ENCODE measurements at regions not wholly inside any gene's neighbourhood (a gene's known extent, or its start where the extent isn't known, plus 50 kb on each side); places are given as distances from the start of the nearest gene placed in this dataset.
"Not testable (repeated sequence)": the region's sequence is repeated elsewhere in the genome, so short reads cannot be mapped to it uniquely, and the experiment has no call there.

DNA sequence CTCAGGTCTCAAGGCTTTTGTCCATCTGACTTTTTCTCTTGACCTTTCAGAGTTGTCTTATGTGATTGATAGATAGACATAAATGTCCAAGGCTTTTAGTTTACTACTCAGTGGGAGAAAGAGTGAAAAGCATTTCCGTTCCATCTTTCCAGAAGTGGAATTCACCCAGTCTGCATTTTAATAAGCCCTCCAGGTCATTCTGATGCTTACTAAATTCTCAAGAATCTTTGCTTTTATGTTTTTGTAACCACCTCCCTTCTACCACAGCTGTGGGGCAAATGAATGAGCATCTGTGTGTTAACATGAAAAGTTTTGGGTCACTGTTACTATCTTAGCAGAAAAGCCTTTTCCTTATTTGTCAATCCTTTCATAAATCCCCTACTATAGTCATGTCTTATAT lies 251.4 kb downstream of the LRIG3 start:
- peak overlapping the region; percentile 93 for H3K27ac Mint-ChIP-seq (ENCODE audit: unreplicated experiment)
- no peak for DNase-seq (ENCODE audit: extremely low spot score, unreplicated experiment)
- no peak for TF ChIP-seq CTCF (IDR thresholded peaks at IDR 0.05)

GRCh38 chr12:58670623-58671022 lies 249.7 kb downstream of the LRIG3 start:
- Mint-ChIP-seq H3K27ac (ENCODE audit: unreplicated experiment) (peak overlapping the region; percentile 85), H3K9me3 (ENCODE audit: unreplicated experiment) (peaks cover 12% of the 10 kb centered on the region), H3K4me1 (ENCODE audit: unreplicated experiment) (peaks cover 65% of the 10 kb centered on the region), H3K36me3 (ENCODE audit: unreplicated experiment) (peaks cover 14% of the 10 kb centered on the region), H3K4me3 (ENCODE audit: unreplicated experiment) (no peak overlapping the region), H3K27me3 (ENCODE audit: unreplicated experiment) (no peaks in the 10 kb centered on the region)
- DNase-seq (ENCODE audit: extremely low spot score, unreplicated experiment), result no peak
- TF ChIP-seq CTCF (IDR thresholded peaks at IDR 0.05), result no peak

More for the DNA sequence above, 251.4 kb downstream of the LRIG3 start:
- no peak overlapping the region for H3K4me3 Mint-ChIP-seq (ENCODE audit: unreplicated experiment)
- H3K4me1 Mint-ChIP-seq (ENCODE audit: unreplicated experiment), result peaks cover 57% of the 10 kb centered on the region
- peaks cover 12% of the 10 kb centered on the region for H3K9me3 Mint-ChIP-seq (ENCODE audit: unreplicated experiment)
- H3K27me3 Mint-ChIP-seq (ENCODE audit: unreplicated experiment), result no peaks in the 10 kb centered on the region
- H3K36me3 Mint-ChIP-seq (ENCODE audit: unreplicated experiment), result peaks cover 13% of the 10 kb centered on the region

DNA sequence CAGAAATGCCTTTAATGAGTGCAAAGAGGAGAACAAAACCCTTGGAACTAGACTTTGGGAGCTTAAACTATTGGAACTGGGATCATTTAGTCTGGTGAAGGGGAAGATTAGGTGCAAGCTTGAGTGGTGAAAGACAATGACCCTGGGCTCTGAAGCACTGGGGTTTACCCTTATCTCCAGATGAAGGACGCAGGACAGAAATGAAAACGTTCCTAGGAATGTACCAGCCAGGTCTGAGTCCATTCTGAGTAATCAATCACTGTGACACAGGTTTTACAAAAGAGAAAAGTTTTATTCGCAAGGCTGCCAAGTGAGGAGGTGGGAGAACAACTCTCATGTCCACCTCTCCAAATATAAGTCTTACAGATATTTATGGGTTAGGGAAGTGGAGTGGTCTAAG lies 249.1 kb downstream of the LRIG3 start:
- Mint-ChIP-seq H3K4me1 (ENCODE audit: unreplicated experiment) (peaks cover 66% of the 10 kb centered on the region), H3K36me3 (ENCODE audit: unreplicated experiment) (peaks cover 18% of the 10 kb centered on the region), H3K27ac (ENCODE audit: unreplicated experiment) (peak overlapping the region; percentile 85), H3K4me3 (ENCODE audit: unreplicated experiment) (no peak overlapping the region), H3K27me3 (ENCODE audit: unreplicated experiment) (no peaks in the 10 kb centered on the region), H3K9me3 (ENCODE audit: unreplicated experiment) (peaks cover 15% of the 10 kb centered on the region)
- TF ChIP-seq CTCF (IDR thresholded peaks at IDR 0.05), result no peak
- no peak for DNase-seq (ENCODE audit: extremely low spot score, unreplicated experiment)

DNA sequence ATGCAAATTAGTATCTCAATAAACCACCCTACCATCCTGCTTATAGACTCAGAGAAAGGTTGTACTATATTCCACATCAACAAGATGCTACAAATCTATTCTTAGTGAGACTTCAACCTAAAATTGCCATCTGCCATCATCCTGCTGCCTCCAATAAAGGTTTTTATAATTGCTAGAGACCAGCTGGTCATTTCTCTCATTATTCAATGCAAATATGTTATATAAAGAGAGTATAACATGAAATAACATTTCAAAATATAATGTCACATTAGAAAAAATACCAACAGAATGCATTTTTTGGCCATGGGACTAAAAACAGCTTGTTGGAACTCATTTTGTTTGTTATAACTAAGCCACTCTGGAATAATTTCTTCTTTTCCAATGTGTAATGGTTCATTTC lies 247.3 kb downstream of the LRIG3 start:
- TF ChIP-seq CTCF (IDR thresholded peaks at IDR 0.05), result no peak
- no peak for DNase-seq (ENCODE audit: extremely low spot score, unreplicated experiment)
- Mint-ChIP-seq H3K27me3 (ENCODE audit: unreplicated experiment) (no peaks in the 10 kb centered on the region), H3K9me3 (ENCODE audit: unreplicated experiment) (peaks cover 14% of the 10 kb centered on the region), H3K36me3 (ENCODE audit: unreplicated experiment) (peaks cover 13% of the 10 kb centered on the region), H3K27ac (ENCODE audit: unreplicated experiment) (peak overlapping the region; percentile 46), H3K4me3 (ENCODE audit: unreplicated experiment) (no peak overlapping the region), H3K4me1 (ENCODE audit: unreplicated experiment) (peaks cover 51% of the 10 kb centered on the region)

GRCh38 chr12:58677833-58678232 lies 242.5 kb downstream of the LRIG3 start:
- not testable (repeated sequence) for H3K27ac Mint-ChIP-seq (ENCODE audit: unreplicated experiment); DNase-seq (ENCODE audit: extremely low spot score, unreplicated experiment); H3K27me3 Mint-ChIP-seq (ENCODE audit: unreplicated experiment); H3K4me3 Mint-ChIP-seq (ENCODE audit: unreplicated experiment)
- peaks cover 24% of the 10 kb centered on the region for H3K36me3 Mint-ChIP-seq (ENCODE audit: unreplicated experiment)
- H3K9me3 Mint-ChIP-seq (ENCODE audit: unreplicated experiment), result peaks cover 34% of the 10 kb centered on the region
- H3K4me1 Mint-ChIP-seq (ENCODE audit: unreplicated experiment), result peaks cover 23% of the 10 kb centered on the region

GRCh38 chr12:58678753-58679152 lies 241.6 kb downstream of the LRIG3 start:
- no peak overlapping the region for H3K4me3 Mint-ChIP-seq (ENCODE audit: unreplicated experiment)
- H3K27ac Mint-ChIP-seq (ENCODE audit: unreplicated experiment), result no peak overlapping the region
- no peak for DNase-seq (ENCODE audit: extremely low spot score, unreplicated experiment)
- H3K27me3 Mint-ChIP-seq (ENCODE audit: unreplicated experiment), result no peaks in the 10 kb centered on the region
- H3K9me3 Mint-ChIP-seq (ENCODE audit: unreplicated experiment), result peaks cover 37% of the 10 kb centered on the region
- H3K4me1 Mint-ChIP-seq (ENCODE audit: unreplicated experiment), result peaks cover 16% of the 10 kb centered on the region
- H3K36me3 Mint-ChIP-seq (ENCODE audit: unreplicated experiment), result peaks cover 24% of the 10 kb centered on the region
- no peak for TF ChIP-seq CTCF (IDR thresholded peaks at IDR 0.05)

Data from osteocyte (in vitro differentiated cells).